ENCODE measurements at regions not wholly inside any gene's neighbourhood (a gene's known extent, or its start where the extent isn't known, plus 50 kb on each side); places are given as distances from the start of the nearest gene placed in this dataset.

DNA sequence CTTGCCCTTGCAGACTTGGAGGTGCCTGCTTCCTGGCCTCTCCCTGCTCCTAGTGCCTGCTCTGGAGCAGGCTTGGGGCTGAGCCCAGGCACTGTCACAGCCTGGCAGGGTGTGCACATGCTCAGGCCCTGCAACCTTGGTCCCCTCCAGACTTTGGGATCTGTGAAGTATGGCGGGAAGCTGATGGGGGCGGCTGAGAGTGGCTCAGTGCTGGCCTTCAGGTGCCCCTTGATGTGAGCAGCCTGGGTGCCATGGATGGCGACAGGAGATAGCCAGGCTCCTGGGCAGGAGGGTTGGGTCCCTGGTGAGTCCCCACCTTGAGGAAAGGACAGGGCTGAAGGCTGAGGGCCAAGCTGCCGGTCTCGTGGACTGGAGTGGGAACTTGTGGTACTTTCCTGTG lies 700.4 kb upstream of the KCND2 start:
- Histone ChIP-seq H3K4me2 (ENCODE audit: low read length) (no peak overlapping the region), H3K9ac (ENCODE audit: low read length) (no peak overlapping the region), H3K36me3 (ENCODE audit: insufficient read depth, low read length) (no peaks in the 10 kb centered on the region), H2AFZ (ENCODE audit: low read depth, low read length) (no peak overlapping the region), H3K4me3 (ENCODE audit: insufficient read depth, low read depth, low read length) (no peak overlapping the region), H3K9me3 (ENCODE audit: insufficient read depth, low read depth, low read length) (no peaks in the 10 kb centered on the region), H3K27me3 (ENCODE audit: insufficient read depth, low read length) (no peaks in the 10 kb centered on the region), H3K4me1 (ENCODE audit: insufficient read depth, low read length) (no peaks in the 10 kb centered on the region), H4K20me1 (ENCODE audit: insufficient read depth, low read length) (no peaks in the 10 kb centered on the region), H3K27ac (ENCODE audit: low read depth, low read length) (no peak overlapping the region), H3K79me2 (ENCODE audit: insufficient read depth, low read length) (no peaks in the 10 kb centered on the region)
- TF ChIP-seq, protein P1, sequence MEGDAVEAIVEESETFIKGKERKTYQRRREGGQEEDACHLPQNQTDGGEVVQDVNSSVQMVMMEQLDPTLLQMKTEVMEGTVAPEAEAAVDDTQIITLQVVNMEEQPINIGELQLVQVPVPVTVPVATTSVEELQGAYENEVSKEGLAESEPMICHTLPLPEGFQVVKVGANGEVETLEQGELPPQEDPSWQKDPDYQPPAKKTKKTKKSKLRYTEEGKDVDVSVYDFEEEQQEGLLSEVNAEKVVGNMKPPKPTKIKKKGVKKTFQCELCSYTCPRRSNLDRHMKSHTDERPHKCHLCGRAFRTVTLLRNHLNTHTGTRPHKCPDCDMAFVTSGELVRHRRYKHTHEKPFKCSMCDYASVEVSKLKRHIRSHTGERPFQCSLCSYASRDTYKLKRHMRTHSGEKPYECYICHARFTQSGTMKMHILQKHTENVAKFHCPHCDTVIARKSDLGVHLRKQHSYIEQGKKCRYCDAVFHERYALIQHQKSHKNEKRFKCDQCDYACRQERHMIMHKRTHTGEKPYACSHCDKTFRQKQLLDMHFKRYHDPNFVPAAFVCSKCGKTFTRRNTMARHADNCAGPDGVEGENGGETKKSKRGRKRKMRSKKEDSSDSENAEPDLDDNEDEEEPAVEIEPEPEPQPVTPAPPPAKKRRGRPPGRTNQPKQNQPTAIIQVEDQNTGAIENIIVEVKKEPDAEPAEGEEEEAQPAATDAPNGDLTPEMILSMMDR (IDR thresholded peaks at IDR 0.05; ENCODE audit: insufficient read depth, low read depth, low read length) = no peak
- no peak for TF ChIP-seq EZH2 (IDR thresholded peaks at IDR 0.05; ENCODE audit: insufficient read depth, low read length)
- Mint-ChIP-seq H3K27ac (ENCODE audit: unreplicated experiment) (no peak overlapping the region), H3K36me3 (ENCODE audit: low read depth, unreplicated experiment) (no peaks in the 10 kb centered on the region), H3K27me3 (ENCODE audit: low read depth, unreplicated experiment) (no peaks in the 10 kb centered on the region), H3K4me1 (ENCODE audit: low read depth, unreplicated experiment) (no peaks in the 10 kb centered on the region), H3K4me3 (ENCODE audit: unreplicated experiment) (no peak overlapping the region), H3K9me3 (ENCODE audit: unreplicated experiment) (no peaks in the 10 kb centered on the region)
- FAIRE-seq = no peak
- DNase-seq (ENCODE audit: low read depth) = no peak

DNA sequence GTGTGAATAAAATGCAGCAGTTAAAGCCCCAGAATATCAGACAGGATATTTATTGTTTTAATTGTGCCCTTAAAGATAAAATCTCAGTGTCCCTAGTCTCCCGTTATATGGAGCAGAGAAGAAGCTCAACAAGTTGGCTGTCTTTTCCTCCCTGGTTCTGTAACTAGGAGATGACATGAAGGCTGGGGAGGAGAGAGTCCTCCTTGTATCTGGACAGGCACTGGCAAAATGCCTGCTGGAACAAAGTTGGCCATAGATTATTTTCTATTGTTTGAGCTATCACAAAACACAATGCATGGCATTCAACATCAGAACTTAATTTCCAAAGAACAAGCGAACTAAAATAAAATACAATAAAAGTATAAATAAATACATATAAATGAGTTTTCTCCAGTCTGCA lies 694.9 kb upstream of the KCND2 start:
- no peak overlapping the region for H3K4me3 ChIP-seq (ENCODE audit: insufficient read depth, low read depth, low read length)
- Mint-ChIP-seq H3K4me1 (ENCODE audit: low read depth, unreplicated experiment) (no peaks in the 10 kb centered on the region), H3K4me3 (ENCODE audit: unreplicated experiment) (no peak overlapping the region), H3K27me3 (ENCODE audit: low read depth, unreplicated experiment) (no peaks in the 10 kb centered on the region), H3K36me3 (ENCODE audit: low read depth, unreplicated experiment) (no peaks in the 10 kb centered on the region), H3K9me3 (ENCODE audit: unreplicated experiment) (no peaks in the 10 kb centered on the region), H3K27ac (ENCODE audit: unreplicated experiment) (no peak overlapping the region)
- H3K4me1 ChIP-seq (ENCODE audit: insufficient read depth, low read length) = no peaks in the 10 kb centered on the region
- H2AFZ ChIP-seq (ENCODE audit: low read depth, low read length) = no peak overlapping the region
- no peaks in the 10 kb centered on the region for H3K36me3 ChIP-seq (ENCODE audit: insufficient read depth, low read length)
- H3K9me3 ChIP-seq (ENCODE audit: insufficient read depth, low read depth, low read length) = no peaks in the 10 kb centered on the region
- no peak overlapping the region for H3K9ac ChIP-seq (ENCODE audit: low read length)
- H4K20me1 ChIP-seq (ENCODE audit: insufficient read depth, low read length) = no peaks in the 10 kb centered on the region
- DNase-seq (ENCODE audit: low read depth) (no peak), FAIRE-seq (no peak)
- H3K27me3 ChIP-seq (ENCODE audit: insufficient read depth, low read length) = no peaks in the 10 kb centered on the region
- no peak overlapping the region for H3K4me2 ChIP-seq (ENCODE audit: low read length)
- no peak overlapping the region for H3K27ac ChIP-seq (ENCODE audit: low read depth, low read length)
- H3K79me2 ChIP-seq (ENCODE audit: insufficient read depth, low read length) = no peaks in the 10 kb centered on the region
- TF ChIP-seq EZH2 (IDR thresholded peaks at IDR 0.05; ENCODE audit: insufficient read depth, low read length) = no peak

DNA sequence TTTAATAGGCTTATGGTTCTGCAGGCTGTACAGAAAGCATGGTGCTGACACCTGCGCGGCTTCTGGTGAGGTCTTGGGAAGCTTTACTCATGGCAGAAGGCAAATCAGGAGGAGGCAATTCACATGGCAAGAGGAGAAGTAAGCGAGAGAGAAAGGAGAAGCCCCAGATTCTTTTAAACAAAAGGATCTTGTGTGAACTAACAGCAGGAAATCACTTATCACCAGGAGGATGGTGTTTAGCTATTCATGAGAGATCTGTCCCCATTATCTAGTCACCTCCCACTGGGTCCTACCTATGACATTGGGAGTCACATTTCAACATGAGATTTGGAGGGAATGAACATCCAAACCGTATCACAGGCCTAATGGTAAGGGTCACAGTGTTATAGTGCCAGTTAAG lies 678.0 kb upstream of the KCND2 start:
- Histone ChIP-seq H3K9ac (ENCODE audit: low read length) (no peak overlapping the region), H3K27me3 (ENCODE audit: insufficient read depth, low read length) (no peaks in the 10 kb centered on the region), H2AFZ (ENCODE audit: low read depth, low read length) (no peak overlapping the region), H3K79me2 (ENCODE audit: insufficient read depth, low read length) (no peaks in the 10 kb centered on the region), H3K36me3 (ENCODE audit: insufficient read depth, low read length) (no peaks in the 10 kb centered on the region), H3K9me3 (ENCODE audit: insufficient read depth, low read depth, low read length) (no peaks in the 10 kb centered on the region), H3K4me3 (ENCODE audit: insufficient read depth, low read depth, low read length) (no peak overlapping the region), H3K4me2 (ENCODE audit: low read length) (no peak overlapping the region), H3K27ac (ENCODE audit: low read depth, low read length) (no peak overlapping the region), H3K4me1 (ENCODE audit: insufficient read depth, low read length) (no peaks in the 10 kb centered on the region), H4K20me1 (ENCODE audit: insufficient read depth, low read length) (no peaks in the 10 kb centered on the region)
- Mint-ChIP-seq H3K4me3 (ENCODE audit: unreplicated experiment) (no peak overlapping the region), H3K9me3 (ENCODE audit: unreplicated experiment) (peaks cover 1% of the 10 kb centered on the region), H3K4me1 (ENCODE audit: low read depth, unreplicated experiment) (no peaks in the 10 kb centered on the region), H3K27me3 (ENCODE audit: low read depth, unreplicated experiment) (no peaks in the 10 kb centered on the region), H3K27ac (ENCODE audit: unreplicated experiment) (no peak overlapping the region), H3K36me3 (ENCODE audit: low read depth, unreplicated experiment) (no peaks in the 10 kb centered on the region)
- DNase-seq (ENCODE audit: low read depth) = no peak
- FAIRE-seq = no peak
- TF ChIP-seq, protein P1 (IDR thresholded peaks at IDR 0.05; ENCODE audit: insufficient read depth, low read depth, low read length) = no peak
- TF ChIP-seq EZH2 (IDR thresholded peaks at IDR 0.05; ENCODE audit: insufficient read depth, low read length) = no peak

Data from astrocyte (in vitro differentiated cells and primary cell).